Testis (tissue), 2 donors: ENCODE measurements at regions not wholly inside any gene's neighbourhood (a gene's known extent, or its start where the extent isn't known, plus 50 kb on each side); places are given as distances from the start of the nearest gene placed in this dataset.

Source experiments
- CTCF ChIP-seq, 3 experiments: fragments of 450-650 bp in 2 of 3; fragments of 200-600 bp in 1 of 3; sonication (generic) in 1 of 3; IDR thresholded peaks; one replicate each; pipeline ENCODE4 v1.5.1; 2016 to 2019; ENCODE audit warnings: antibody characterized with exemption in 3 of 3, mild to moderate bottlenecking in 2 of 3, moderate library complexity in 1 of 3
- POLR2A ChIP-seq: fragments of 450-650 bp; IDR thresholded peaks from one replicate; pipeline ENCODE4 v1.6.1; 2017; ENCODE audit warnings: antibody characterized with exemption, mild to moderate bottlenecking, moderate library complexity

- no peak for TF ChIP-seq CTCF (IDR thresholded peaks at IDR 0.05)
- no peak for TF ChIP-seq POLR2A
Observed at GRCh38 chr7:109734601-109735000, 1164.9 kb downstream of the DNAJB9 start.
